ENCODE measurements at regions not wholly inside any gene's neighbourhood (a gene's known extent, or its start where the extent isn't known, plus 50 kb on each side); places are given as distances from the start of the nearest gene placed in this dataset.

GRCh38 chr2:239496700-239497099 lies 95.9 kb upstream of the HDAC4 start:
- H3K4me1 ChIP-seq = peaks cover 20% of the 10 kb centered on the region
- H3K36me3 ChIP-seq = no peaks in the 10 kb centered on the region
- 100% methylated on average over 1 of the region's 2 CpGs for WGBS
- no peaks in the 10 kb centered on the region for H3K9me3 ChIP-seq
- DNase-seq (ENCODE audit: low spot score in 2 of 2) = no peak
- TF ChIP-seq CTCF (IDR thresholded peaks at IDR 0.05) (no peak), POLR2A (IDR thresholded peaks at IDR 0.05) (no peak)
- H3K4me3 ChIP-seq = no peak overlapping the region
- no peak overlapping the region for H3K27ac ChIP-seq
- H3K27me3 ChIP-seq = peaks cover 3% of the 10 kb centered on the region

- H3K9me3 ChIP-seq = no peaks in the 10 kb centered on the region
- no peaks in the 10 kb centered on the region for H3K36me3 ChIP-seq
- no peak overlapping the region for H3K27ac ChIP-seq
- H3K27me3 ChIP-seq = peaks cover 3% of the 10 kb centered on the region
- H3K4me1 ChIP-seq = peaks cover 20% of the 10 kb centered on the region
- H3K4me3 ChIP-seq = no peak overlapping the region
- TF ChIP-seq CTCF (IDR thresholded peaks at IDR 0.05) (no peak), EP300 (IDR thresholded peaks at IDR 0.05) (no peak), POLR2AphosphoS5 (IDR thresholded peaks at IDR 0.05) (no peak), POLR2A (IDR thresholded peaks at IDR 0.05) (no peak)
- DNase-seq (ENCODE audit: low spot score in 2 of 2) = no peak
- 65% methylated on average over 6 of the region's 8 CpGs for WGBS
Observed at GRCh38 chr2:239495791-239496233, 95.0 kb upstream of the HDAC4 start.

- no peak for DNase-seq (ENCODE audit: low spot score in 2 of 2)
- H3K36me3 ChIP-seq = no peaks in the 10 kb centered on the region
- 84% methylated on average over 4 of the region's 4 CpGs for WGBS
- H3K4me3 ChIP-seq = no peak overlapping the region
- peaks cover 3% of the 10 kb centered on the region for H3K27me3 ChIP-seq
- H3K4me1 ChIP-seq = peaks cover 16% of the 10 kb centered on the region
- H3K9me3 ChIP-seq = no peaks in the 10 kb centered on the region
- TF ChIP-seq POLR2AphosphoS5 (IDR thresholded peaks at IDR 0.05) (no peak), EP300 (IDR thresholded peaks at IDR 0.05) (no peak), CTCF (IDR thresholded peaks at IDR 0.05) (no peak), POLR2A (IDR thresholded peaks at IDR 0.05) (no peak)
- H3K27ac ChIP-seq = no peak overlapping the region
Observed at GRCh38 chr2:239495175-239495574, 94.4 kb upstream of the HDAC4 start.

- DNase-seq (ENCODE audit: low spot score in 2 of 2) = no peak
- H3K4me3 ChIP-seq = no peak overlapping the region
- 91% methylated on average over 3 of the region's 3 CpGs for WGBS
Observed at GRCh38 chr2:239494578-239494977, 93.8 kb upstream of the HDAC4 start.

GRCh38 chr2:239489481-239489880 lies 88.7 kb upstream of the HDAC4 start:
- no peak for DNase-seq (ENCODE audit: low spot score in 2 of 2)
- no peak overlapping the region for H3K4me3 ChIP-seq
- no peak overlapping the region for H3K27ac ChIP-seq
- H3K27me3 ChIP-seq = no peaks in the 10 kb centered on the region
- no peaks in the 10 kb centered on the region for H3K9me3 ChIP-seq
- WGBS = 60% methylated on average over 3 of the region's 3 CpGs
- no peaks in the 10 kb centered on the region for H3K4me1 ChIP-seq
- no peaks in the 10 kb centered on the region for H3K36me3 ChIP-seq
- TF ChIP-seq POLR2A (IDR thresholded peaks at IDR 0.05) = no peak
- no peak for TF ChIP-seq CTCF (IDR thresholded peaks at IDR 0.05)
- TF ChIP-seq POLR2AphosphoS5 (IDR thresholded peaks at IDR 0.05) = no peak
- no peak for TF ChIP-seq EP300 (IDR thresholded peaks at IDR 0.05)

More at GRCh38 chr2:239494578-239494977, 93.8 kb upstream of the HDAC4 start:
- Histone ChIP-seq H3K27me3 (peaks cover 3% of the 10 kb centered on the region), H3K9me3 (no peaks in the 10 kb centered on the region), H3K36me3 (no peaks in the 10 kb centered on the region), H3K4me1 (peaks cover 12% of the 10 kb centered on the region), H3K27ac (no peak overlapping the region)
- TF ChIP-seq EP300 (IDR thresholded peaks at IDR 0.05) = no peak

- Histone ChIP-seq H3K36me3 (no peaks in the 10 kb centered on the region), H3K27ac (no peak overlapping the region), H3K9me3 (no peaks in the 10 kb centered on the region), H3K4me3 (no peak overlapping the region), H3K27me3 (peaks cover 5% of the 10 kb centered on the region), H3K4me1 (no peaks in the 10 kb centered on the region)
- WGBS = 80% methylated on average over 6 of the region's 8 CpGs
- no peak for DNase-seq (ENCODE audit: low spot score in 2 of 2)
- TF ChIP-seq EP300 (IDR thresholded peaks at IDR 0.05) (no peak), POLR2AphosphoS5 (IDR thresholded peaks at IDR 0.05) (no peak)
Observed at GRCh38 chr2:239488125-239488524, 87.3 kb upstream of the HDAC4 start.

All from suprapubic skin (tissue), 4 donors.